ENCODE measurements at regions not wholly inside any gene's neighbourhood (a gene's known extent, or its start where the extent isn't known, plus 50 kb on each side); places are given as distances from the start of the nearest gene placed in this dataset.
"Not testable (repeated sequence)": the region's sequence is repeated elsewhere in the genome, so short reads cannot be mapped to it uniquely, and the experiment has no call there.

DNA sequence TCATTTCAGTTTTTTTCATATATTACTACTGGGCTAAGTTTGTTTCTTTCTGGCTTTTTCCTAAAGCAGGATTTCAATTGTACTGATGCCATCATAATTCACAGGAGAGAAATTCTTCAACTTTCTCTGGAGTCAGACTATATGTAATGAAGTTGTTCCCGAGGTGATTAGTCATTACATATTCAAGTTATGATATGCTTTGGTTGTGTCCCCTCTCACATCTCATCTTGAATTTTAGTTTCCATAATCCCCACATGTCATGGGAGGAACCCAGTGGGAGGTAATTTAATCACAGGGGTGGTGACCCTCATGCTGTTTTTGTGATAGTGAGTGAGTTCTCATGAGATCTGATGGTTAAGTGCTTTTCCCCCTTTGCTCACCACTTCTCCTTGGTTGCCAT is 227.5 kb upstream of the LRIG3 start:
- DNase-seq (ENCODE audit: low read depth) = no peak

DNA sequence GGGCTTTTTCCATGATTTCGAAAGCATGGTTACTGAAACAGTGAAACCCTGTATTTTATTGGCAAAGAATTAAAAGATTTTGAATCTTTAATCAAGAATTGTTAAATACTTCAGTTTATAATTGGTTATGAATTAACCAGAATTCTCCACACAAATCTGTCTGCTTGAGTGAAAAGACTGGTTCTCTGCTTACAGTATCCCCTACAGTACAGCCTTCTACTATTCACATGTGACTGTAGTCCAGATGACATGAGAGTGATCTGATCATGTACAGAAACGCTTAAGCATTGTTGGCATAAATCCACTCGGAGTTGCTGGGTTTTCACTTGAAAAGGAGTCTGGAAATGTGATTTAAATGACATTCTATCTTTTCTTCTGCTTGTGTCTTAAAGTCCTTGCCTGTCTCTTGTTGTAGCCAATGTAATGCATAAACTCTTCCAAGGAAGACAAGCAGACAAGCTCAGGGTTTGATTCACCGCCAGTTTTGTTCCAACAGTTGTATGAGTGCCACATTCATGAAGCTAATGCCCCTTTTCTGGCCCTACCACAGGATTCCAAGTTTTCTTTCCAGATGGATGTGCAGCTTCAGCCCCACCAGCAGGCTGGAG is 222.0 kb upstream of the LRIG3 start:
- peak; percentile 19 for DNase-seq (ENCODE audit: low read depth)

DNA sequence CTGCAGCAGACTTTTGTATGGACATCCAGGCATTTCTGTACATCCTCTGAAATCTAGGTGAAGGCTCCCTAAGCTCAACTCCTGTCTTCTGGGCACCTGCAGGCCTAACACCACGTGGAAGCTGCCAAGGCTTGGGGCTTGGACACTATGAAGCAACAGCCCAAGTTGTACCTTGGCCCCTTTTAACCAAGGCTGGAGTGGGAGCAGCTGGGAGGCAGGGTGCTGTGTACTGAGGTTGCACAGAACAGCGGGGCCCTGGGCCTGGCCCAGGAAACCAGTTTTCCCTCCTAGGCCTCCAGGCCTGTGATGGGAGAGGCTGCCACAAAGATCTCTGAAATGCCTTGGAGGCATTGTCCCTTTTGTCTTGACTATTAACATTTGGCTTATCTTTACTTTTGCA is 214.4 kb upstream of the LRIG3 start:
- DNase-seq (ENCODE audit: low read depth) = no peak

DNA sequence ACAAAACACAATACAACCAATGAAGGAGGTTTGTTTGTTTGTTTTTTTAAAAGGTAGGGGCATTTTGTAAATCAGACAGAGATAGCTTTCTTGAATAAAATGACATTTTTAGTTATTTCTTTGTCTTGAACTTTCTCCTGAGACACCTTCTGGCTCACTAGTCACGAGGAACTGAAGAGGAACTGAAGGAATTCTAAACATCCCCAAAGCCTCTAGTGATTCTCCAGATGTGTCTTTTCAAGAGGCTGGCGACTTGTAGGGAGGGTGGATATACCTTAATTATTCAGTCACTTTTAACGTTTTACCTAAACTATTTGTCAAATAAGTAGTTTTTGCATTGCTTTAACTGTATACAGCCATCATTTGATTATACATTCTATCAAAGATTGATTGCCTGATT is 211.2 kb upstream of the LRIG3 start:
- DNase-seq (ENCODE audit: low read depth) = no peak

DNA sequence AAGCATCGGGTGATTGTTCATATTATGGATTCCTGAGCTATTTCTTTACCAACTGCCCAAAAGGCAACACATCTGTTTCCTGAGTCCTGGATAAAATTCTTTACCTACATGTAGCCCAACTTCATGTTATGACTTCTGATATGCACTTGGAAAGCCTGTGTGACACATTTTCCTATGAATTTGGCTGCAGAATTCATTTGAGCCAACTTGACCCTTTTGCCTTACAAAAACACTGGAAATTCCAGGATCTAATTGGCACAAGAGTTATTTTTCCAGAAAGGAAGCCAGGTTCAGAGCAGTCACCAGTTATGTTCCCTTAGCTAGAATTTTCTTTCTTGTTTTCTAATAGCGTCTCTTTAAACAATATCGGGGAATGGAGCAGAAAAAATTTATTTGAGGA is 202.5 kb upstream of the LRIG3 start:
- DNase-seq (ENCODE audit: low read depth) = no peak

DNA sequence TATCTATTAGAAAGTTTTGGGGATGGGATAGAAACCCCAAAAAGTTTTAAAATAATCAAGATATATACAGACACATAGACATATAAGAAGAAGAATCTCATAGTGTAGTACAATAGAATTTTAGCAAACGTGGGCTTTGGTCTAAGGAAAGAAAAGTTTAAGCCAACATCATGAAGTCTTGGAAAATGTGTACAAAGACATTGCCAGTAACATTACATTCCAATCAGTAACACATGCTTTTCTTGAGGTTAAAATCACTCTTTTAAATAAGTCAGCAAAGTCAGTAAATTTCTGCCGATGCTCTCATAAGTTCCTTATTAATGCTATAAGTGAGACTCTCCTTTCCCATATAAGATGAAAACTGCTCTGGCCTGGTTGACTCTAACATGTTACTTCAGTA is 201.1 kb upstream of the LRIG3 start:
- DNase-seq (ENCODE audit: low read depth) = peak; percentile 34

DNA sequence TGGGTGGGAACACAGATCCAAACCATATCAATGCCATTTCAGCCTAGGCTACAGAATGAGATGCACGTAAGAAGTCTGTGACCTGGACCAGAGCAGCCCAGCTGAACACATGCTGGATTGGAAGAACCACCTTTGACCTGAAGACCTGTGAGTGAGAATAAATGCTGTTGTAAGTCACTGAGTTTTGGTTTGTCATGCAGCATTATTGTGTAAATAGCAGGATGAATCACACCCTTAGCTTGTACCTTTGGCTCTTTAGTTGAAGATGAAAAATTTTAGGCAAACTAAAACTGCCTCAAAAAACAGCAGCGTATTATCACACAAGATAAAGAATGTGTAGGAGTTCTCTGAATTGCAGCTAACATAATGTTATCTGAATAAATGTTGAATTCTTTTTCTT is 199.4 kb upstream of the LRIG3 start:
- no peak for DNase-seq (ENCODE audit: low read depth)

DNA sequence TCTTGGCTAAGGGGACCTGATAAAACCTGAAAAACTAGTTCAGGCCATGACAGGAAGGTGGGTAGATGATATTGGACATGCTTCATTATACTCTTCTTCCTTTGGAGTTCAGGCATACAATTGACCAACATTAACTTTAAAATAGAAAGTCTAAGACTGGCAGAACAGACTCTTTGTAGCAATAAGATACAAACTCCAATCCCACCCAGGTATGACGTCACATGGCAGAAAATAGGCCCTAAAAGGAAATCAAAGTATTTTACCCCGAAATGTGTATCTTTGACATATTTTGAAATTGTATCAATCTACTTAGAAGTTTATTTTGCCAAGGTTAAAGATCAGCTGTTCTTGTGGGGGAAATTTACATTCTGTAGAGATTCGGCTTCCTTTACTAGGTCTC is 198.1 kb upstream of the LRIG3 start:
- no peak for DNase-seq (ENCODE audit: low read depth)

DNA sequence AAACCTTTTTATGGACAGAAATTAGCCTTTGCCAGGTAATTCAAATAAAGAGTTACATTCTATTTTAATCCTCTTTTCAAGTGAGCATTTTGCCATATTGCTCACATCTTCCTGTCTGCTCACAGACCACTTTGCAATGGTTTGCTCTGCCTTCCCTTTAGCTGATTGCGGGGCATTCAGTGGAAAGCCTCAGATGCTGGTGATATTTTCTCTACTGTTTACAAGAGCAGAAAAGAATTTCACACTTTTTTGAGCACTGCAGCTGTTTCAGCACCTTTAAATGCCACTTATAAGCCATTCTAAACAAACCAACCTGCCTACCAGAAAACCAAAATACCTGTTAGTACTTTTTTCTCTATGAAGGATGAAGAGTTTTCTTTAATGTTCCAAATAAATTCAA is 195.7 kb upstream of the LRIG3 start:
- DNase-seq (ENCODE audit: low read depth) = no peak

DNA sequence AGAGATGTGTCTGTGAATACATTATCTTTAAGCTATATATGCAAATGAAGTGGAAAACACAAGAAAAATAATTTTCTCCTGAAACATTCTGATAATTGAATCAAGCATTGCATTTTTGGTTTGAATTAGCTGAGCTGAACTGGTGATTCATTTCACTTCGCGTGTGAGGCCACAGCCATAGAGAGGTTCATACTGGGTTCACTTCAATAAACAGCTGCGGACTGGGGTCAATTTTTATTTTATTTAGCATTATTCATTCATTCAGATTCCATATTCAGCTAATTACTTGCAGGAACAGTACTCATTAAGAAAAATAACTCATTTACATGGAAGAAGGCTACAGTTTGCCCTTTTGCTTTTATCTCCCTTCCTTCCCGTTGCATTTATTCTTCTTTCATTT is 195.2 kb upstream of the LRIG3 start:
- DNase-seq (ENCODE audit: low read depth) = no peak

DNA sequence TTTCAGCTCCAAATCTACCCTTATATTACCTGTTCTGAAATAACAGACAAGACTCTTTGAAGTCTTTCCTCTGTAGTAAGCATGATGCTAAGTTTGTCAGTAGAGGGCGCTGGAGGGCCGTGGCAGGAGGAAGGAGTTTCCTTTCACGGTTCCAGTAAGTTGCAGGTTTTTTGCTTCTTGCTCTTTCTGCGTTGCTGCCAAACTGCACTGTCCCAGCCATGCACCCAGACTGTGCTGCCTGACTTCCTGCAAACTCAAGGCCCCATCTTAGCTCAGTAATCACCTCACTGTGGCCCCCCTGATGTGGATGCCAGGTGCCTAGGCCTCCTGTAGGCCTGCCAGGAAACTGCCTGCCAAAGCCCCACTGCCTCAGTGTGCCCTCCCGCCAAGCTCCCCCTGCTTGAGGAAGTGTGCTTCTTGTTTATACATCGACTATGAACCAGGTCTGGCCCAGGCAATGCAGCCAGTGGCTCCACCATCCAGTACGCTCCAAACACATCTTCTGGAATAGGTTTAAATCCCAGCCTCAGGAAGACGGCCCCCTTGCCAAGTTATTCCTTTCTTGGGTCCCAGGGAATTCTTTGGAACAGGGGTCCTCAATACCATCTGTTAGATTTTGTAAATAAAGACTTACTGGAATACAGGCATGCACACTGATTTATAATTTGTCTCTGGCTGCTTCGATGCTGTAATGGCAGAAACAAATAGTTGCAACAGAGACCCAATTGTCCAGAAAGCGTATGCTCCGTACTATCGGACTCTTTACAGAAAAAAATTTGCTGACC is 193.7 kb upstream of the LRIG3 start:
- no peak for DNase-seq (ENCODE audit: low read depth)

DNA sequence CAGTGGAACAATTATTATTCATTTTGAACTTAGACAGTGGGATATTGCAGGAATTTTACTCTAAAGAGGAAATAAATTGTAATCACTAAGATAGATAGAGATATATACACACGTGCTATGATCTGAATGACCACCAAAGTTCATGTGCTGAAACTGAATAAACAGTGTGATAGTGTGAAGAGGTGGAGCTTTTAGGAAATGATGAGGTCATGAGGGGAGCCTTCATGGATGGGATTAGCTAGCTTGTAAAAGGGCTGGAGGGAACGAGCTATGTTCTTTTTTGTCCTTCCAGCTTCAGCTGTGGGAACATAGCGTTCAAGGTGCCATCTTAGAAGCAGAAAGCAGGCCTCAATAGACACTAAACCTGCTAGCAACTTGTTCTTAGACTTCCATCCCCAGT is 191.5 kb upstream of the LRIG3 start:
- no peak for DNase-seq (ENCODE audit: low read depth)

DNA sequence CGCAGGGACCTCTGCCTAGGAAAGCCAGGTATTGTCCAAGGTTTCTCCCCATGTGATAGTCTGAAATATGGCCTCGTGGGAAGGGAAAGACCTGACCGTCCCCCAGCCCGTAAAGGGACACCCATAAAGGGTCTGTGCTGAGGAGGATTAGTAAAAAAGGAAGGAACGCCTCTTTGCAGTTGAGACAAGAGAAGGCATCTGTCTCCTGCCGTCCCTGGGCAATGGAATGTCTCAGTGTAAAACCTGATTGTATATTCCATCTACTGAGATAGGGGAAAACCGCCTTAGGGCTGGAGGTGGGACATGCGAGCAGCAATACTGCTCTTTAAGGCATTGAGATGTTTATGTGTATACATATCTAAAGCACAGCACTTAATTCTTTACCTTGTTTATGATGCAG is 188.2 kb upstream of the LRIG3 start:
- not testable (repeated sequence) for DNase-seq (ENCODE audit: low read depth)

DNA sequence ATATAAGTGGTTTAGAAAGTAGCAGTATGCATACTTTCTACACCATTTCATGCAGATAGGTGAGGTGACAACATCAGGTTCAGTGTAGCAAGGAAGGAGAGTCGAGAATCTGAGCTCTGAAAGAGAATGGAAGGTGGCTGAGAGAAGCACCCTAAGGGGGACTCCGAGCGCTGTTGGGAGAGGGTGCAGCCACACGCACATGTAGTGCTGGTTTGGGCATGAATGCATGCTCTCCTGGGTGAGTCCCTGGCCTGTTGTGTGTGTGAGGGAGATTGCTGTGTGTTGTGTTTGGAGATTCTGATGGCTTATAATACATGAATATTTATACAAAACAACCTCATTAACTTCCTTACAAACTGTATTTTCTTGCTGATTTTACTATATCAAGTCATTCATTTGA is 180.3 kb upstream of the LRIG3 start:
- no peak for DNase-seq (ENCODE audit: low read depth)

DNA sequence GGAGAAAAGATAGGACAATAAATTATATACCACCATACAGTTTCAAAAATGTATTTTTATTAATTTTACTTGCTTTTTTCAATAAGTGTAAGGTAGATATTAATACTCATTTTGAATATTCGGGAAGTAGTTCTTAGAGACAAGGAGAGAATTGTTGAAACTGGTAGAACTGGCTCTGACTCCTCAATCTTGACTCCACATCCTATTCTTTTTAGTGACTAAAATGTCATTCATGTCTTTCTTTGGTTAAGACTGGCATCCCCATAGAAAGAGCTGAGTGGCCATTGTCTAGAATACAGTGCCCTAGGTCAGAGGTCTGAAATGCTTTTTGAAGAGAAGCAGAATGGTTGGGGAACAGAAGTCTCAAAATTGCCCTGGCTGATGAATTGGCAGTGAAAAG is 177.6 kb upstream of the LRIG3 start:
- DNase-seq (ENCODE audit: low read depth) = no peak

DNA sequence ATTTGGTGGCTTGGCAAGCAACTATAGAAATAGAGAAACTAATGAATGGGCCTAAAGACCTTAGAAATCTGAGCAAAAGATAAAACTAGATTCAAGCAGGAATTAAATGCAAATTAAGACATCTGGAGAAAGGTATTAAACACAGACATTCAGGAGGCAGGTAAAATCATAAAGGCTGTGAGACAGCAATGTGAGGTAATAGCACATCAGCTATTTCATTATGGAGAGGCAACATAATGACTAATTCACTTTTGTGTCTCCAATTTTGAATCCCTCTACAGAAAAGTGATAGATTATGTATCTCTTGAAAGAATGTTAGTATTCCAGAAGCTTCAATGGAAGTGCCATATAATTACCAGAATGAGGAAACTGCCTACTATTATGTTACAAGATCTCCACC is 175.9 kb upstream of the LRIG3 start:
- no peak for DNase-seq (ENCODE audit: low read depth)

DNA sequence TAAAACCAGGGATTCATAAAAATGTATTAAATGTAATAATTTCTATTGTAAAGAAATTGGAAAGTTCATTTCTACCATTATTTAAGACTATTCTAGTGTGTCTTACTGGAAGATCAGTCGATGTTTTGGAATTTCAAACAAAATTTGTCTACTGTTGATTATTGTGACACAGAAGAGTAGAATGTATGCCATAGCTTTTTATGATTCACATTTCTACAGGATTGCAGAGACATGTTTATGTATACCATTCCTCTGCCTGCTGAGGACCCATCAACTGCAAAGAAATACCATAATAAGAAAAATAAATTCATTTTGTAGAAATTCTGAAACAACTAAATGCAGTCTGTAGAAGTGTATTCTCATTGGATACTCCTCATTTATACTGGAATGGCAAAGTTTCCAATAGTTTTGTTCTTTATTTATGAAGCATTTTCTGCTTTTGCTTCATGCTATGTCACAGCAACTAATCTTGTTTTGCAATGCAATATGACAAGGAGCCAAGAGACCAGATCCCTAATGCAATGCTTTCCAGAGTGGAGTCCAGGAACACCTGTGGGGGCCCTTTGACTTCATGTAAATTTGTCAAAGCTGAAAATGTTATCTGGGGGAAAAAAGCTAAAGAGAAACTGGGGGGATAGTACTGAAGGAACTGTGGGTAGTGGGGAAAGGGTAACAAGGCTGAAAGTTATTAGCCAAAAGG is 172.9 kb upstream of the LRIG3 start:
- no peak for DNase-seq (ENCODE audit: low read depth)

DNA sequence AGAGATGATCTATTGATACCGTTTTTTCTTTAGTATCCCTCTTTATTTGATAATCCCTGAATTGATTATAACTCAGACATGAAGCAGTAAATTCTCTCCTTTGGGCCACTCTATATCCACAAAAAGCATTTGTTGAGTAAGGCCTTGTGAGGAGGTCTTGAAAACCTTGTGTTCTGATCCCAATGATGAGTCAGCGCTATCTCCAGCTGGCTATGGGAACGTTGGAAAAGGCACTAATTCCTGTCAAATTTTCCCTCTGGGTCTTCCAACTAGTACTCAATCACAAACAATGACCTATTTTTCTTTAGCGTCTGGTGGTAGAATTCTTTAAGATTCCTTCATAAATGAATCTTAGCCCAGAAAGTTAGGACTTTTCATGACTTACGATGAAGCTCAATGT is 168.4 kb upstream of the LRIG3 start:
- DNase-seq (ENCODE audit: low read depth) = peak; percentile 82

DNA sequence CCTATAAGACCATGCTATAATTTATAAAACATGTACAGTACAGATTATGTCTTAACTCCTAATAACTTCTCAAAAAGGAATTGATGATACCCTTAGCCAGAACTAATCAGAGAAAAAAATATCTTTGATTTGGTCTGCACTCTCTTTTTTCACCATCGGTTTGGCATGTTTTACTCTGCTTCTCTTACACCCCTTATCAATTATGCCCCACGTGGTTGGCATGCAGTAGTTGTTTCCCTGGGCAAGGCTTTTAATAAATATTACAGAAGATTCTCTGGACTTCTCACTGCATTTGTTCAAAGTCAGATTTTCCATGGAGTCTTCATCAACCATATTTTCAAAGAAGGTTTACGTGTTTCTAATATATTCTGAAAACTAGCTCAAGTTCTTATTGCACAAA is 167.4 kb upstream of the LRIG3 start:
- no peak for DNase-seq (ENCODE audit: low read depth)

DNA sequence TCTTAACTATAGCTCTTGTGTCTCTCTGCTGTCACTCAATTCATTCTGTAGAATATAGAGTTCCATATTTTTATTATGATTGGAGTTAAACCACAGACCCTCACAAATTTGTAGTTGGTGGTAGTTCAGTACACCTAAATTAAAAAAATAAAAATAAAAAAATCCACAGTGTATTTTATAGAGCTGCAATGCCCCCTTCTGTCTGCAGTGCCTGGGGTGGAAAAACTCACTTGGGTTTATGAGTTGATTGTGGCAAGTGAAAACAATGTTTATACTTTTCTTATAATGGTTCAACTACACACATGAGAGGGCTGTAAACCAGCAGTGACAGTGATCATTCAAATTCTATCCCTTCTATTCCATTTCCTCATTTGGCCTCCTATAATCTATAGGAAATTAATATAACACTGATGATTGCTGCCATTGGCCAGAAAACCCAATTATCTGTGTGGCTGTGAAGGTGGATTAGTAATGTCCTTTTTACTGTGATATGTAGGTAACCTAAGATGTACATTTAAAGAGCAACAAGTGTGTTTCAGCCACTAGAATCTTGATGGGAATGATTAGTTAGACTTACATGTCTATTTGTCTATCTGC is 166.9 kb upstream of the LRIG3 start:
- no peak for DNase-seq (ENCODE audit: low read depth)

DNA sequence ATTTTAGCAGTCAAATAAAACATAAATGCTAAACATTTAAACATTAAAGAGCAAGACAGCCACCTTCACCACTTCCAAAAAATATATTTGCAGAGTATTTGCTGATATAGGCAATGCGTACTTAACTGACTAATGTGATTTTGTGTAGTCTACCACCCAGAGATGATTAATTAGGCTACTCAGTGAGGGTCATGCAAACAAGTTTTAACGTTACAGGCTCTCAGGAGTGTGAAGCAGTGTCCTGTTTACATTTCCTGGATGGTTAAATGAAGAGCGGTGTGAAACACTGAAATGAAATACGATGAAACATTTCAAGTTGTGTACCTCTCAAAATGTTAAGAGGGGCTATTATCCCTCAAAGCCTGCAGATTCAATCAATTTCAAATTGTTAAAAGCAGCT is 165.8 kb upstream of the LRIG3 start:
- DNase-seq (ENCODE audit: low read depth) = no peak

DNA sequence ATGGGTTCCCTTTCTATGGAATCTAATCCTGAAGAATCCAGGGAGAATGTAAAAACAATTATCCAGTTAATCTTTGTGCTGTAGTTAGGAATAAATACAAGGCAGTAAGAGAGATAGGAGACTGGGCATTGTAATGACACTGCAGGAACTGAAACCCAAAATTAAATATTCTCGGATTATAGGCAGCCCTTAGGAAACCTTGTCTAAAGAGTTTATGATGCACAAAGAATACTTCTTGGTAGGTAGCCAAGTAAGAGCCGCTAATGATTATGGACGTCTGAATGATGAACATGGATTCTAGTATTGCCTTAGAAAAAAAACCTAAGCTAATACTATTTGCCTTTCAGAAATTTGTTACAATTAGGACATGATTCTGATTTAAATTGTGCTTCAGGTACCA is 165.4 kb upstream of the LRIG3 start:
- no peak for DNase-seq (ENCODE audit: low read depth)
